Stimulated activated CD4-positive, alpha-beta T cell treated with anti-CD3 and anti-CD28 coated beads, Interleukin-1b, Interleukin-23, amount 100 ng/mL, for 48 hours (primary cell): ENCODE measurements at regions not wholly inside any gene's neighbourhood (a gene's known extent, or its start where the extent isn't known, plus 50 kb on each side); places are given as distances from the start of the nearest gene placed in this dataset.
"Not testable (repeated sequence)": the region's sequence is repeated elsewhere in the genome, so short reads cannot be mapped to it uniquely, and the experiment has no call there.

Source experiments
- DNase-seq: peaks from one replicate; pipeline ENCODE4 v3.0.0-alpha.2; 2020

- no peak for DNase-seq
Observed at GRCh38 chr21:15119486-15119885, 54.7 kb upstream of the NRIP1 start.

- DNase-seq, result no peak
Observed at GRCh38 chr21:15121097-15121654, 56.4 kb upstream of the NRIP1 start.

- DNase-seq, result no peak
Observed at GRCh38 chr21:15121655-15122120, 56.9 kb upstream of the NRIP1 start.

- DNase-seq, result no peak
Observed at GRCh38 chr21:15122241-15122640, 57.4 kb upstream of the NRIP1 start.

GRCh38 chr21:15124731-15125130, 59.9 kb upstream of the NRIP1 start:
- DNase-seq, result no peak

- no peak for DNase-seq
Observed at GRCh38 chr21:15126948-15127347, 62.1 kb upstream of the NRIP1 start.

- no peak for DNase-seq
Observed at GRCh38 chr21:15127437-15127836, 62.6 kb upstream of the NRIP1 start.

- no peak for DNase-seq
Observed at GRCh38 chr21:15128267-15128666, 63.5 kb upstream of the NRIP1 start.

- DNase-seq, result not testable (repeated sequence)
Observed at GRCh38 chr21:15128714-15129113, 63.9 kb upstream of the NRIP1 start.

GRCh38 chr21:15130326-15130725, 65.5 kb upstream of the NRIP1 start:
- DNase-seq, result no peak

- no peak for DNase-seq
Observed at GRCh38 chr21:15130751-15131150, 66.0 kb upstream of the NRIP1 start.

- no peak for DNase-seq
Observed at GRCh38 chr21:15132781-15133180, 68.0 kb upstream of the NRIP1 start.

GRCh38 chr21:15134701-15135470, 70.1 kb upstream of the NRIP1 start:
- no peak for DNase-seq

GRCh38 chr21:15135867-15136629, 71.2 kb upstream of the NRIP1 start:
- DNase-seq, result no peak

- no peak for DNase-seq
Observed at GRCh38 chr21:15138490-15138889, 73.7 kb upstream of the NRIP1 start.

- no peak for DNase-seq
Observed at GRCh38 chr21:15139898-15140297, 75.1 kb upstream of the NRIP1 start.

GRCh38 chr21:15140321-15141019, 75.7 kb upstream of the NRIP1 start:
- DNase-seq, result no peak

GRCh38 chr21:15141261-15141970, 76.6 kb upstream of the NRIP1 start:
- no peak for DNase-seq

- no peak for DNase-seq
Observed at GRCh38 chr21:15144026-15144425, 79.2 kb upstream of the NRIP1 start.

- no peak for DNase-seq
Observed at GRCh38 chr21:15148437-15148836, 83.6 kb upstream of the NRIP1 start.

GRCh38 chr21:15149600-15150224, 84.9 kb upstream of the NRIP1 start:
- no peak for DNase-seq
